GM19467 (cell line): ENCODE measurements at regions not wholly inside any gene's neighbourhood (a gene's known extent, or its start where the extent isn't known, plus 50 kb on each side); places are given as distances from the start of the nearest gene placed in this dataset.
"Not testable (repeated sequence)": the region's sequence is repeated elsewhere in the genome, so short reads cannot be mapped to it uniquely, and the experiment has no call there.

Source experiments
- ATAC-seq: cut with Tn5 transposase; IDR thresholded peaks from one replicate; pipeline ENCODE4 v1.9.1; 2021; ENCODE audit warnings: mild to moderate bottlenecking, moderate library complexity; ENCODE audit not compliant: unreplicated experiment

- no peak for ATAC-seq
These were observed 306.8 kb downstream of the LMBRD1 start for GRCh38 chr6:69489970-69490369.

DNA sequence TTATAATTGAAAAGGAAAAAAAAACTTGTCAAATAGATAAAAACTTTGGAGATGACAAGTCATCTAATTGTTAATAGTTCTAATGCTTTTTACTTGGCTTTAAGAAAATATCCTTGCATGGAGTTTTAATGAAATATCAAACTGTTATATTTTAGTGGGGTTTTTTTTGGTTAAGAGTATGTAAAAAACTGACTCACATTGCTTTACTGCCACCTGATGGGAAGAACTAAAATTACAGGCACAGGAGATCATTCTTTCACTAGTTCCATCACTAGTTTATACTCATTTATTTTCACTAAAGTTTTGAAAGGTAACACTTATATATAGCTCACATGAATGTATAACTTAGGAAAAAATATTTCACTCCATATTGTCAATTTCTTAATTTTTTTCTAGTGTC, 309.1 kb downstream of the LMBRD1 start:
- ATAC-seq, result no peak

GRCh38 chr6:69466979-69467570, 329.7 kb downstream of the LMBRD1 start:
- no peak for ATAC-seq

DNA sequence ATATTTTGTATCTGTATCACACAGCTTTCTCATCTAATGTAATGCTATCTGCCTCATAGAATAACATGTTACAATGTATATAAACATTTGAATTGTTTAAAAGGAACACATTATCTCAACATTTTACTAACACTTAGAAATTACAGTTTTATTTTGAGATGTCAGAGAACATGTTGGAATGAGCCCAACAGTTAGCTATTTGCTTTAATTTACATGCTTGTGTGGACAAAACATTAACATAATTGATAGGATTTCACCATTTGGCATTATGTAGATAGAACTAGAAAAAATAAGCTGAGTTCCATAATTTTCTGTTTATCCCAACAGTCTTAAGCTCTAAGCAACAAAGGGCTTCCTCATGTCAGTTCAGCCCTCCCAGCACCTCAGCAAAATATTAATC, 330.9 kb downstream of the LMBRD1 start:
- no peak for ATAC-seq

- ATAC-seq, result no peak
These were observed 340.7 kb downstream of the LMBRD1 start for GRCh38 chr6:69456086-69456485.

DNA sequence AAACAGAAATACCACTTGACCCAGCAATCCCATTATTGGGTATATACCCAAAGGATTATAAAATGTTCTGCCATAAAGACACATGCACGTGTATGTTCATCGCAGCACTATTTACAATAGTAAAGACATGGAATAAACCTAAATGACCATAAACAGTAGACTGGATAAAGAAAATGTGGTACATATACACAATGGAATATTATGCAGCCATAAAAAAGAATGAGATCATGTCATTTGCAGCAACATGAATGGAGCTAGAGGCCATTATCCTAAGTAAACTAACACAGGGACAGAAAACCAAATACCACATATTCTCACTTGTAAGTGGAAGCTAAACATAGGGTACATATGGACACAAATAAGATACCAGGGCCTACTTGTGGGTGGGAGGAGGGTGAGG, 342.2 kb downstream of the LMBRD1 start:
- ATAC-seq, result not testable (repeated sequence)

DNA sequence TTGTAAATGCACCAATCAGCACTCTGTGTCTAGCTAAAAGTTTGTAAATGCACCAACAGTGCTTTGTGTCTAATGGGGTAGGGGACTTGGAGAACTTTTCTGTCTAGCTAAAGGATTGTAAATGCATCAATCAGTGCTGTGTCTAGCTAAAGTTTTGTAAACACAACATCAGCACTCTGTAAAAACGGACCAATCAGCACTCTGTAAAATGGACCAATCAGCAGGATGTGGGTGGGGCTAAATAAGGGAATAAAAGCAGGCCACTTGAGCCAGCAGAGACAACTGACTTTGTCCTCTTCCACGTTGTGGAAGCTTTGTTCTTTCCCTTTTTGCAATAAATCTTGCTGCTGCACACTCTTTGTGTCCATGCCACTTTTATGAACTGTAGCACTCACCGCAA, 346.3 kb downstream of the LMBRD1 start:
- ATAC-seq, result not testable (repeated sequence)

DNA sequence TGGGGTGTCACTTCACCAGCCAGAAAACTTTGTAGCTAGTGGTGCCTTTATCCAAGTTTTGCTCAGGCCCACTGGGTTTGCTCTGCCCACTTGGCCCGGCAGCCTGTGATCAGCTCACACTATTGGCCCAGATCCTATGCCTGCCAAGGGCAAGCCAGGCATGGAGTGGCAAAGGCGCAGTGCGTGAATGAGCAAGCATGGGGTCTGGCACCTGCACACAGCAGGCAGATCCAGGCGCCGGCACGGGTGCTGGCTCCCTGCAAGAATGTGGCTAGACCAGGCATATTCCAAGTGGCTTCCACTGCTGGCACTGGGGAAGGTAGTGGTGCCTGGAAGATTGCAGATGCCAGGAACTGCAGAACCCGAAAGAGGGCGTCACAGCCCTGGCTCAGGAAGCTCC, 346.9 kb downstream of the LMBRD1 start:
- ATAC-seq, result no peak
